Smooth muscle cell (in vitro differentiated cells): ENCODE measurements at regions not wholly inside any gene's neighbourhood (a gene's known extent, or its start where the extent isn't known, plus 50 kb on each side); places are given as distances from the start of the nearest gene placed in this dataset.

ENCODE experiments used
- DNase-seq: peaks from one replicate; lab custom pipeline; 2025; ENCODE audit not compliant: unreplicated experiment; lab: John Stamatoyannopoulos, UW
- H2AFZ ChIP-seq: fragments of 200-600 bp; sonication (generic); 2 replicates; pipeline ENCODE4 v1.6.0; 2016; ENCODE audit warnings: antibody characterized with exemption, low read depth, mild to moderate bottlenecking
- H3F3A ChIP-seq: fragments of 200-600 bp; sonication (generic); 2 replicates; pipeline ENCODE4 v1.6.0; 2017; ENCODE audit warnings: antibody characterized with exemption, low read depth
- H3K27ac ChIP-seq: fragments of 200-600 bp; sonication (generic); 2 replicates; pipeline ENCODE4 v1.5.1; 2016; ENCODE audit warnings: low read depth, mild to moderate bottlenecking
- H3K27me3 ChIP-seq: fragments of 200-600 bp; sonication (generic); 2 replicates; pipeline ENCODE4 v1.6.1; 2016; ENCODE audit warnings: low read depth, mild to moderate bottlenecking
- H3K36me3 ChIP-seq: fragments of 200-600 bp; sonication (generic); 2 replicates; pipeline ENCODE4 v1.5.1; 2016; ENCODE audit warnings: low read depth
- H3K4me1 ChIP-seq: fragments of 200-600 bp; sonication (generic); 2 replicates; pipeline ENCODE4 v1.5.1; 2016; ENCODE audit warnings: low read depth
- H3K4me2 ChIP-seq: fragments of 200-600 bp; sonication (generic); 2 replicates; pipeline ENCODE4 v1.6.0; 2016; ENCODE audit warnings: mild to moderate bottlenecking
- H3K4me3 ChIP-seq: fragments of 200-600 bp; sonication (generic); 2 replicates; pipeline ENCODE4 v1.5.1; 2016; ENCODE audit warnings: mild to moderate bottlenecking
- H3K79me2 ChIP-seq: fragments of 200-600 bp; sonication (generic); 2 replicates; pipeline ENCODE4 v1.6.0; 2016; ENCODE audit warnings: low read depth, mild to moderate bottlenecking
- H3K9ac ChIP-seq: fragments of 200-600 bp; sonication (generic); 2 replicates; pipeline ENCODE4 v1.6.0; 2016; ENCODE audit warnings: low read depth
- H3K9me3 ChIP-seq: fragments of 200-600 bp; sonication (generic); replicated peaks from 2 replicates; pipeline ENCODE4 v1.5.1; 2016; ENCODE audit warnings: low read depth
- H4K20me1 ChIP-seq: fragments of 200-600 bp; sonication (generic); 2 replicates; pipeline ENCODE4 v1.6.0; 2016; ENCODE audit warnings: low read depth
- CTCF ChIP-seq: fragments of 200-600 bp; sonication (generic); IDR thresholded peaks from 2 replicates; pipeline ENCODE4 v1.5.1; 2017; ENCODE audit warnings: borderline replicate concordance, mild to moderate bottlenecking, antibody characterized with exemption; ENCODE audit not compliant: insufficient read depth, poor library complexity, severe bottlenecking
- WGBS: methylation state at CpG from one replicate; pipeline ENCODE4 v1.1.7; 2016; ENCODE audit warnings: low lambda C conversion rate; 5-methylcytosine and 5-hydroxymethylcytosine counted together

GRCh38 chr4:20376070-20376469, 124.4 kb downstream of the SLIT2 start:
- no peaks in the 10 kb centered on the region for H3K36me3 ChIP-seq
- peaks cover 3% of the 10 kb centered on the region for H4K20me1 ChIP-seq
- H3K27me3 ChIP-seq = no peaks in the 10 kb centered on the region
- H2AFZ ChIP-seq = no peak overlapping the region
- no peak for DNase-seq
- no peak overlapping the region for H3K4me3 ChIP-seq
- H3F3A ChIP-seq = no peaks in the 10 kb centered on the region
- no peak for TF ChIP-seq CTCF
- no peaks in the 10 kb centered on the region for H3K4me1 ChIP-seq
- H3K79me2 ChIP-seq = no peaks in the 10 kb centered on the region
- H3K9ac ChIP-seq = no peak overlapping the region
- no peak overlapping the region for H3K4me2 ChIP-seq
- no peaks in the 10 kb centered on the region for H3K9me3 ChIP-seq
- H3K27ac ChIP-seq = no peak overlapping the region
- 93% methylated on average over 2 of the region's 2 CpGs for WGBS

- no peak overlapping the region for H3K4me3 ChIP-seq
- H2AFZ ChIP-seq = no peak overlapping the region
- H3K9ac ChIP-seq = no peak overlapping the region
- 81% methylated on average over 1 of the region's 1 CpG for WGBS
- H4K20me1 ChIP-seq = no peaks in the 10 kb centered on the region
- H3K9me3 ChIP-seq = no peaks in the 10 kb centered on the region
- no peaks in the 10 kb centered on the region for H3K36me3 ChIP-seq
- DNase-seq = no peak
- no peaks in the 10 kb centered on the region for H3K79me2 ChIP-seq
- no peaks in the 10 kb centered on the region for H3F3A ChIP-seq
- H3K27ac ChIP-seq = no peak overlapping the region
- TF ChIP-seq CTCF = no peak
- no peaks in the 10 kb centered on the region for H3K27me3 ChIP-seq
- H3K4me1 ChIP-seq = no peaks in the 10 kb centered on the region
- no peak overlapping the region for H3K4me2 ChIP-seq
Measured at GRCh38 chr4:20378181-20378580, 126.5 kb downstream of the SLIT2 start.

DNA sequence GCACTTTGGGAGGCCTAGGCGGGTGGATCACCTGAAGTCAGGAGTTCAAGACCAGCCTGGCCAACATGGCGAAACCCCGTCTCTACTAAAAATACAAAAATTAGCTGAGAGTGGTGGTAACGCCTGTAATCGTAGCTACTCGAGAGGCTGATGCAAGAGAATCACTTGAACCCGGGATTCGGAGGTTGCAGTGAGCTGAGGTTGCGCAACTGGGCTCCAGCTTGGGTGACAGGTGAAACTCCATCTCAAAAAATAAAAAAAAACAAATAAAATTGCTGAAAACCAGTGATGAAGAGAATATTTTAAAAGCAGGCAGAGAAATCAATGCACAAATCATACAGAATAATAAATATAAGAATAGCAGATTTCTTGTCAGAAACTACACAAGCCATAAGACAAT, 129.3 kb downstream of the SLIT2 start:
- no peak for TF ChIP-seq CTCF
- Histone ChIP-seq H3K9ac (no peak overlapping the region), H3K9me3 (no peaks in the 10 kb centered on the region), H3K4me3 (no peak overlapping the region), H3K4me1 (no peaks in the 10 kb centered on the region), H3K27ac (no peak overlapping the region), H3K27me3 (no peaks in the 10 kb centered on the region), H3K79me2 (no peaks in the 10 kb centered on the region), H2AFZ (no peak overlapping the region), H4K20me1 (peaks cover 12% of the 10 kb centered on the region), H3K4me2 (no peak overlapping the region), H3K36me3 (no peaks in the 10 kb centered on the region), H3F3A (no peaks in the 10 kb centered on the region)
- no peak for DNase-seq
- WGBS = 94% methylated on average over 9 of the region's 9 CpGs

DNA sequence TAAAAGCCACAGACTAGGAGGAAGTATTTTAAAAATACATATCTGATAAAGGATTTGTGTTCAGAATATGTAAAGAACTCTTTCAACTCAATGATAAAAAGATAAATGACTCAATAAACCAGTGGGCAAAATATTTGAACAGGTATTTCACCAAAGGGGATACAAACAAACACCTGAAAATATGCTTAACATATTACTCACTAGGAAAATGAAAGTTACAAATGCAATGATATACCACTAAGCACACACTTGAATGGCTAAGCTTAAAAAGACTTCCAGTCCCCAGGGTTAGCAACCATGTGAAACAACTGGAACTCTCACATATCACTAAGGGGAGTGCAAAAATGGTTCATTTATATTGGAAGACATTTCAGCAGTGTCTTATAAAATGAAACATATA, 131.6 kb downstream of the SLIT2 start:
- Histone ChIP-seq H2AFZ (no peak overlapping the region), H3K9ac (no peak overlapping the region), H4K20me1 (peaks cover 12% of the 10 kb centered on the region), H3F3A (no peaks in the 10 kb centered on the region), H3K4me3 (no peak overlapping the region), H3K4me1 (no peaks in the 10 kb centered on the region), H3K36me3 (no peaks in the 10 kb centered on the region), H3K27me3 (no peaks in the 10 kb centered on the region), H3K79me2 (no peaks in the 10 kb centered on the region), H3K27ac (no peak overlapping the region), H3K4me2 (no peak overlapping the region), H3K9me3 (no peaks in the 10 kb centered on the region)
- DNase-seq = no peak
- no peak for TF ChIP-seq CTCF
